GM19238 (cell line): ENCODE measurements at regions not wholly inside any gene's neighbourhood (a gene's known extent, or its start where the extent isn't known, plus 50 kb on each side); places are given as distances from the start of the nearest gene placed in this dataset.
"Not testable (repeated sequence)": the region's sequence is repeated elsewhere in the genome, so short reads cannot be mapped to it uniquely, and the experiment has no call there.

Source experiments
- DNase-seq: peaks from one replicate; pipeline ENCODE4 v3.0.0; 2011; ENCODE audit warnings: low spot score; ENCODE audit not compliant: insufficient read length

DNA sequence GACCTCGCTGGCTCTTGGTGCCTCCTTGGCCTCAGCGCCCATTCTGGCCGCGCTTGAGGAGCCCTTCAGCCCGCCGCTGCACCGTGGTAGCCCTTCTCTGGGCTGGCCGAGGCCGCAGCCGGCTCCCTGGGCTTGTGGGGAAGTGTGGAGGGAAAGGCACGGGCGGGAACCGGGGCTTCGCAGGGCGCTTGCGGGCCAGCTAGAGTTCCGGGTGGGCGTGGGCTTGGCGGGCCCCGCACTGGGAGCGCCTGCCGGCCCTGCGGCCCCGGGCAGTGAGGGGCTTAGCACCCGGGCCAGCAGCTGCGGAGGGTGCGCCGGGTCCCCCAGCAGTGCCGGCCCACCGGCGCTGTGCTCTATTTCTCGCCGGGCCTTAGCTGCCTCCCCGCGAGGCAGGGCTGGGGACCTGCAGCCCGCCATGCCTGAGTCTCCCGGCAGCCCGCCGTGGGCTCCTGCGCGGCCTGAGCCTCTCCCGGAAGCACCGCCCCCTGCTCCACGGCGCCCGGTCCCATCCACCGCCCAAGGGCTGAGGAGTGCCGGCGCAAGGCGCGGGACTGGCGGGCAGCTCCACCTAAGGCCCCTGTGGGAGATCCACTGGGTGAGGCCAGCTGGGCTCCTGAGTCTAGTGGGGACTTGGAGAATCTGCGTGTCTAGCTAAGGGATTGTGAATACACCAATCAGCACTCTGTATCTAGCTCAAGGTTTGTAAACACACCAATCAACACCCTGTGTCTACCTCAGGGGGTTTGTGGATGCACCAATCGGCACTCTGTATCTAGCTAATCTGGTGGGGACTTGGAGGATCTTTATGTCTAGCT is 141.1 kb downstream of the SLCO4C1 start:
- not testable (repeated sequence) for DNase-seq

- DNase-seq = no peak
Observed at GRCh38 chr5:102154291-102154690, 141.8 kb downstream of the SLCO4C1 start.

GRCh38 chr5:102153003-102153759 is 142.9 kb downstream of the SLCO4C1 start:
- peak; percentile 6 for DNase-seq

GRCh38 chr5:102139029-102139428 is 157.1 kb downstream of the SLCO4C1 start:
- DNase-seq = no peak

DNA sequence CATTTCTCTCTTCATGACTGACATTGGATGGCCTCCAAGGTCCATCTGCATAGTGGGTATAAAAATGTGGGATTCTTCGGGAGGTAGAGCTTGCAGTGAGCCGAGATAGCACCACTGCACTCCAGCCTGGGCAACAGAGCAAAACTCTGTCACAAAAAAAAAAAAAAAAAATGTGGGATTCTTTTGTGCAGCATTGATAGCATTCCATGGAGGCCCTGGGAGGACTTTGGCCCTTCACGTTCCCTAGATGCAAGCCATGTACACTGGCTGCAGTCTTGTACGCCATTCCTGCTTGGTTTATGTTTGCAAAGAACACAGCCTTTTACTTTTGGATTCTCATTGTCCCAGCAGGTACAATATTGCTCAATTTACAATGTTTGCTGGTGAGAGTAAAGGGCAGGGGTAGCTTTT is 157.8 kb downstream of the SLCO4C1 start:
- no peak for DNase-seq

DNA sequence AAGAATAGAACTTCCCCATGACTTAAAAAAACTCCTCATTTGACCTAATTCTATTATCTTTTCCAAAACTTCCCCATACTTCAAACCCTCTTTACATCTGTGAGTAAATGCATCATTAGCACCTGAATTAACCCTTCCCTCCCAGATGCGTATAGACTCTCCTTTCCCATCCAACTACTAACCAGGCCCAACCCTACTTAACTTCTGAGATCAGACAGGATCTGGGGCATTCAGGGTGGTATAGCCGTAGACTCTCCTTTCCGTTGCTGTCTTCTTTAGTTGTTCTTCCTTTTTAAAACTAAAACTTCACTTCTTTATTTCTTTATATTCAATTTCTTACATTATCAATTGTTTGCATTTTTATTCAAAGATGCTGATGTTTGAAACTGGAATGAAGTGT is 165.2 kb downstream of the SLCO4C1 start:
- DNase-seq = no peak

- no peak for DNase-seq
Observed at GRCh38 chr5:102130386-102130785, 165.7 kb downstream of the SLCO4C1 start.

DNA sequence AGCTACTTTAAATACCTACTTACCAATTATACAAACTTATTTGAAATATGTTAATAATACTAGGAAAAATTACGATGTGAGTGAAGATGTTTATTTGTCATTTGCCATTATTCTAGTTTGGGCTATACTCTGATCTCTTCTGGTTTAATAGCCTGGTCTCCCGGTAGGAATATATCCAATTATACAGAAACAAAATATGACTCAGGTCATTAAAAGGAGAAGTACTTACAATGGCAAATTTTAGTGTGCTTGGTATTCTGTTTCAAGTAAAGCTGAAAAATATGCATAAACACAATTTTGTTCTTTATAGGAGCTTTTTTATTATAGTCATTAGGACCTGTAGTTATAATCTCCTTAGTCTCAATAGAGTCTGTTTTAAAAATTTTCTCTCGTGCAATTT is 176.8 kb downstream of the SLCO4C1 start:
- DNase-seq = no peak

DNA sequence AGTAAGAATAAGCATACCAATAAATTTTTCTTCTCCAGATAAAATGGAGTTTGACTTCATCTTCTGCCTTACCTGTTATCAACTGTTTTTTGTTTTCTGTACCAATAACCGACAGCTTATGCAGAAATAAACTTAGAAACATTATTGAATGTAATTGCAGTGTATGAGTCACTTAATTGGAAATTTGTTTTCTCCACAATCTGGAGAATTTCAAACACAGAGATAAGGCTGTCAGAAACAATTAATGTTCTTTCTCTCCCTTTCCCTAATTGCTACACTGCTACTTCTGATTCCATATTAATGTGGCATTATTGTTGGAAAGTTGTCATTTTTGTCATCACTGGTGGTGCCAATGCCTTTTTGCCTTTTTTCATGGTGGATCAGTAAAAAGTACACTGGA is 180.3 kb downstream of the SLCO4C1 start:
- DNase-seq = no peak

- DNase-seq = no peak
Observed at GRCh38 chr5:102114525-102115069, 181.5 kb downstream of the SLCO4C1 start.

GRCh38 chr5:102107865-102108264 is 188.2 kb downstream of the SLCO4C1 start:
- DNase-seq = no peak

- no peak for DNase-seq
Observed at GRCh38 chr5:102106599-102106998, 189.5 kb downstream of the SLCO4C1 start.

DNA sequence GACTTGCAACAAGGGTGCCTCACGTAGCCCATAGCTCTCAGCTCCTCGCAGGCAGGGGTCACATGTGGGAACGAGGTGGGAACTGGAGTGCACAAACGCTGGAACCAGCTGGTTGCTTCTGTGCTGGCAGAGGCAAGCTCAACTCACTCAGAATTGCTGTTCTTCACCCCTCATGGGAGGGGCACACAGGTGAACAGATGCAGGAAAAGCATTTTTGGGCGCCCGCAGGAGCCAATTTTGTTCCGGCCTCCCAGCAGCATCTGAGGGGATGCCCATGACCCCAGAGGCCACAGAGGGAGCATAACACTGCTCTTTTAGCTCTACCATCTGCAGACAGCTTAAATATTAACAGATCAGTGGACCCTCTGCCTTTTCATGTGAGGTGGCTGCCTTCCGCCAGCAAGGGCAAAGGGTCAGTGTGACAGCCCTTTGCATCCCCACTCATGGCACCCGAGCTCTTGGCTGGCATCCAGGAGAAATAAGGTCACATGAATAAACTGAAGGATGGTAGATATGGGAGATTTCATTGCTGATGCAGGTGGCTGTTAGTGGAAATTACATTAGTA is 196.2 kb downstream of the SLCO4C1 start:
- DNase-seq = no peak

DNA sequence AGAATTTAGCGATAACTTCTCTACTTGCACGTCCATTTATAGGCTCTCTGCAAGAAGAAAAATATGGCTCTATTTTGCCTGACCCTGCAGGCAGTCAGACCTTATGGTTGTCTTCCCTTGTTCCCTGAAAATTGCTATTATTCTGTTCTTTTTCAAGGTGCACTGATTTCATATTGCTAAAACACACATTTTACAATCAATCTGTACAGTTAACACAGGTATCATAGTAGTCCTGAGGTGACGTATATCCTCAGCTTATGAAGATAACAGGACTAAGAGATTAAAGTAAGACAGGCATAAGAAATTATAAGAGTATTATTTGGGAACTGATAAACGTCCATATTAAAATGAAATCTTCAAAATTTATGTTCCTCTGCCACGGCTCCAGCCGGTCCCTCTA is 197.0 kb downstream of the SLCO4C1 start:
- not testable (repeated sequence) for DNase-seq

DNA sequence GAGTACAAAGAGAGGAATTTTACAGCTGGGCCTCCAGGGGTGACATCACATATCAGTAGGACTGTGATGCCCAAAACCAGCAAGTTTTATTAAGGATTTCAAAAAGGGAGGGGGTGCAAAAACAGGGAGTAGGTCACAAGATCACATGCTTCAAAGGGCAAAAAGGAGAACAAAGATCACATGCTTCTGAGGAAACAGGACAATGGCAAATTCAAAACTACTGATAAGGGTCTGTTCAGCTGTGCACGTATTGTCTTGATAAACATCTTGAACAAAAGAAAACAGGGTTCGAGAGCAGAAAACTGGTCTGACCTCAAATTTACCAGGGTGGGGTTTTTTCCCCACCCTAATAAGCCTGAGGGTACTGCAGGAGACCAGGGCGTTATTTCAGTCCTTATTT is 197.5 kb downstream of the SLCO4C1 start:
- DNase-seq = not testable (repeated sequence)

DNA sequence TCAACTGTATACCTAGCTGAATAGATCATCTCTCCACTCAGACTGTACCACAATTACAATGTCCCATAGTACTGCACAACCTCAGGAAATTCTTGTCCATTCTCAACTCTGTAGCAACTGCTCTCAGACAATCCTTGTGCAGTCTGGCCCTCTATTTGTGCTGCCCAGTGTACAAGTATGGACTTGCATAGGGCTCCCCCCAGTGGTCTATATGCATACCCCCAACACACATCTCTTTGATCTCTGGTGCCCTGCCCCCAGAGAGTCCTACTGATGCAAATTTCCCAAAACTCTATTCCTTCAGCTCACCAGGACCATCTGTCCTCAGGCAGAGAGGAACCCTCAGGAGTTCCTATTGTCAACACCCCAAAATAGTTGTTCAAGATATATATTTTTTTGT is 205.3 kb downstream of the SLCO4C1 start:
- DNase-seq = no peak

DNA sequence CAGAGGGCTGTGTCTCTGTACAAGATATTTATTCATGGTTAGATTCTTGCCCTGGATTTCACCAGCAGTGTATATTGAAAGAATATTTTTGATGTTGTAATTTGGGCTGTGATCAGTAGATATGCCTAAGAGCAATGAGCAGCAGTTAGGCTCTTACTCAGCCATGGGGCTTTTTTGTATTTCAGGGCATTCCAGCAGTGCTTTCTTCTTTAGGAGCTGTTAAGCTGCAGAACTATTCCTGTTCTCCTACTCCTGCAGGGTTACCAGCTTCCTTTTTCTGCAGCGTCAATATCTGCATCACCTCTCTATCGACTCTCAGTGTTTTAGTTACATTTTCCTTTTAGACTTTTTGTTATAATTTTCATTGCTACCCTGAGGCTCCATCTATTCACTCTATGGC is 206.2 kb downstream of the SLCO4C1 start:
- no peak for DNase-seq

DNA sequence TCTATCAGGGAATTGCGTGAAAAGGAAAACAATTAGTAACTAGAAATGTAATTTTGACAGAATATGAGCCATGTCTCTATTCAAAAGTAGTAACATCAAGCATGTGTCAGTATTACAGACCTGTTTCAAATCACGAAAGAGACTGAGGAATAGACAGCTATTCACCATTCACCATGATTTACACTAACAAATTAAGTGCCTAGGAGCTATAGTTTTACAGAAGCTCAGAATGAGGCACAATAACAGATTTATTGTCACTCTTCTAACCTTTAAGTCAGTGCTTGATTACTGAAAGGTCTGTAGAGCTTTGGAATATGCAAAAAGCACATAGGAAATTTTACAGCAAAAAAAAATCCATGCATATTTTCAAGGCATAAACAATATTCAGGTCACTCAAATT is 208.2 kb downstream of the SLCO4C1 start:
- DNase-seq = no peak

- no peak for DNase-seq
Observed at GRCh38 chr5:102080288-102080687, 215.8 kb downstream of the SLCO4C1 start.

DNA sequence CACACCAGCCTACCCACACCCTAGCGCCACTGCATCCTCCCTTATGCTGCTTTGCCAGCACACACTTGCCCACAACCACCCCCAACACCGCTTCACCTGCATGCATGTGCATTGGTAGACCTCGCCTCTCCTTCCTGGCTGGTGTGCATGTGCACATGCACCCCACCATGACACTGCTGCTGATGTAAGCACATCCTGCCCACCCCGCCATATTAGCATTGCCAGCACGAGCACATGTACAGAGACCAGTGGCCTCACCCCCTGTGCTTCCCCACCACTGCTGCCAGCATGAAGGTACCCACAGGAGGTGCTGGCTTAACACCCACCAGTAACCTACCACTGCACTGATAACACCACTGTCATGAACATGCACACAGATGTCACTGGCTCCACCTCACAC is 218.2 kb downstream of the SLCO4C1 start:
- no peak for DNase-seq

- DNase-seq = no peak
Observed at GRCh38 chr5:102069974-102070373, 226.1 kb downstream of the SLCO4C1 start.

DNA sequence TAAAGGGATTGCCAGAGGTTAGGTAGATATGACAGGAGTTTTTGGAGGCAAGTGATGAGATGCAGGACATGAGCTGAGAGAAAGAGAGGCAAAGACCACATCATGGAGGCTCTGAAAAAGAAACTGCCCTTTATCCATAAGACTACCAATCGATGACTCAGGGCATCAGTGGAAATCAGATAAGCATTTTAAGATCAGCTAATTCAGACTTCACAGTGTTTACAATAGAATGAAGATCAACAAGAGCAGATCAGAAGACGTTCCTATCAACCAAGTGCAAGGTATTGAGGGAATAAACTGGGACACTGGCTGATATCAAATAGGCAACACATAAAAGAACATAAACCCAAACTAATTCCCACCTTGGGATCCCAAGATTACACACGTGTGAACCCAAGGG is 227.2 kb downstream of the SLCO4C1 start:
- DNase-seq = no peak
